Brain microvascular endothelial cell (primary cell): ENCODE measurements at regions not wholly inside any gene's neighbourhood (a gene's known extent, or its start where the extent isn't known, plus 50 kb on each side); places are given as distances from the start of the nearest gene placed in this dataset.

Experiments
- DNase-seq: peaks from one replicate; pipeline ENCODE4 v3.0.0-alpha.2; 2020
- H3K27ac ChIP-seq: fragments of 250-450 bp; sonication (Bioruptor Pico); 2 replicates; pipeline ENCODE4 v1.5.1; 2020; ENCODE audit warnings: mild to moderate bottlenecking, moderate library complexity
- H3K27me3 ChIP-seq: fragments of 250-450 bp; sonication (Bioruptor Pico); replicated peaks from 2 replicates; pipeline ENCODE4 v1.5.1; 2020; ENCODE audit warnings: mild to moderate bottlenecking
- H3K36me3 ChIP-seq: fragments of 250-450 bp; sonication (Bioruptor Pico); replicated peaks from 2 replicates; pipeline ENCODE4 v1.5.1; 2020; ENCODE audit warnings: mild to moderate bottlenecking
- H3K4me3 ChIP-seq: 2 replicates; pipeline ENCODE4 v1.5.1; 2011; ENCODE audit warnings: low read depth, mild to moderate bottlenecking, control low read depth, low read length, moderate library complexity
- CTCF ChIP-seq: IDR thresholded peaks from 2 replicates; pipeline ENCODE4 v1.5.1; 2011; ENCODE audit warnings: low read depth, mild to moderate bottlenecking, moderate library complexity, low read length, control low read depth, inconsistent platforms; ENCODE audit errors: missing control alignments
- in situ Hi-C: cut with HindIII; loops from 2 replicates; pipeline ENCODE4 v1.10.0; 2017; ENCODE audit warnings: low sequenced_read_pairs, low pct_ligation_motif_present

- no peak for TF ChIP-seq CTCF
- in situ Hi-C loops = no loop called here
- H3K36me3 ChIP-seq = no peaks in the 10 kb centered on the region
- H3K4me3 ChIP-seq = no peak overlapping the region
- peak; percentile 9 for DNase-seq
- no peak overlapping the region for H3K27ac ChIP-seq
- no peaks in the 10 kb centered on the region for H3K27me3 ChIP-seq
Measured at GRCh38 chr14:49051328-49052060, 534.7 kb downstream of the RPS29 start.

GRCh38 chr14:49050822-49051221 is 535.4 kb downstream of the RPS29 start:
- no peak for DNase-seq
- in situ Hi-C loops = no loop called here
- Histone ChIP-seq H3K36me3 (no peaks in the 10 kb centered on the region), H3K27ac (no peak overlapping the region), H3K27me3 (no peaks in the 10 kb centered on the region), H3K4me3 (no peak overlapping the region)
- TF ChIP-seq CTCF = no peak

- Histone ChIP-seq H3K27ac (no peak overlapping the region), H3K36me3 (no peaks in the 10 kb centered on the region), H3K4me3 (no peak overlapping the region), H3K27me3 (no peaks in the 10 kb centered on the region)
- no peak for DNase-seq
- in situ Hi-C loops = no loop called here
- no peak for TF ChIP-seq CTCF
Measured at GRCh38 chr14:49049711-49050110, 536.5 kb downstream of the RPS29 start.

- in situ Hi-C loops = no loop called here
- no peak for DNase-seq
- H3K4me3 ChIP-seq = no peak overlapping the region
- no peaks in the 10 kb centered on the region for H3K27me3 ChIP-seq
- TF ChIP-seq CTCF = no peak
- no peaks in the 10 kb centered on the region for H3K36me3 ChIP-seq
- no peak overlapping the region for H3K27ac ChIP-seq
Measured at GRCh38 chr14:49044981-49045380, 541.2 kb downstream of the RPS29 start.

GRCh38 chr14:49036984-49037516 is 549.1 kb downstream of the RPS29 start:
- in situ Hi-C loops = no loop called here
- Histone ChIP-seq H3K36me3 (no peaks in the 10 kb centered on the region), H3K4me3 (no peak overlapping the region), H3K27ac (no peak overlapping the region), H3K27me3 (no peaks in the 10 kb centered on the region)
- no peak for DNase-seq
- TF ChIP-seq CTCF = no peak

- DNase-seq = no peak
- Histone ChIP-seq H3K27me3 (no peaks in the 10 kb centered on the region), H3K4me3 (no peak overlapping the region), H3K36me3 (no peaks in the 10 kb centered on the region), H3K27ac (no peak overlapping the region)
- in situ Hi-C loops = no loop called here
- no peak for TF ChIP-seq CTCF
Measured at GRCh38 chr14:49036266-49036665, 549.9 kb downstream of the RPS29 start.
